ENCODE measurements at regions not wholly inside any gene's neighbourhood (a gene's known extent, or its start where the extent isn't known, plus 50 kb on each side); places are given as distances from the start of the nearest gene placed in this dataset.

GRCh38 chr2:18067588-18068384 is 189.3 kb downstream of the KCNS3 start:
- no peak for DNase-seq (ENCODE audit: low spot score)
- ATAC-seq (ENCODE audit: low FRiP score): no peak
- no peak for TF ChIP-seq CTCF (IDR thresholded peaks at IDR 0.05)

GRCh38 chr2:18066894-18067293 is 188.4 kb downstream of the KCNS3 start:
- ATAC-seq (ENCODE audit: low FRiP score): no peak
- DNase-seq (ENCODE audit: low spot score): no peak
- no peak for TF ChIP-seq CTCF (IDR thresholded peaks at IDR 0.05)

GRCh38 chr2:18066066-18066465 is 187.6 kb downstream of the KCNS3 start:
- DNase-seq (ENCODE audit: low spot score) (no peak), ATAC-seq (ENCODE audit: low FRiP score) (no peak)
- TF ChIP-seq CTCF (IDR thresholded peaks at IDR 0.05): no peak

GRCh38 chr2:18065249-18065648 is 186.8 kb downstream of the KCNS3 start:
- TF ChIP-seq CTCF (IDR thresholded peaks at IDR 0.05): no peak
- no peak for ATAC-seq (ENCODE audit: low FRiP score)

GRCh38 chr2:18063826-18064470 is 185.5 kb downstream of the KCNS3 start:
- ATAC-seq (ENCODE audit: low FRiP score) (no peak), DNase-seq (ENCODE audit: low spot score) (no peak)
- no peak for TF ChIP-seq CTCF (IDR thresholded peaks at IDR 0.05)

More at GRCh38 chr2:18065249-18065648, 186.8 kb downstream of the KCNS3 start:
- DNase-seq (ENCODE audit: low spot score): no peak

GRCh38 chr2:18062892-18063291 is 184.4 kb downstream of the KCNS3 start:
- ATAC-seq (ENCODE audit: low FRiP score) (no peak), DNase-seq (ENCODE audit: low spot score) (no peak)
- no peak for TF ChIP-seq CTCF (IDR thresholded peaks at IDR 0.05)

GRCh38 chr2:18061717-18062116 is 183.2 kb downstream of the KCNS3 start:
- TF ChIP-seq CTCF (IDR thresholded peaks at IDR 0.05): no peak
- DNase-seq (ENCODE audit: low spot score) (no peak), ATAC-seq (ENCODE audit: low FRiP score) (no peak)
